Neural crest cell (in vitro differentiated cells): ENCODE measurements at regions not wholly inside any gene's neighbourhood (a gene's known extent, or its start where the extent isn't known, plus 50 kb on each side); places are given as distances from the start of the nearest gene placed in this dataset.

Experiments
- DNase-seq: peaks from one replicate; pipeline ENCODE4 v3.0.0; 2021; ENCODE audit warnings: low read depth, mixed read lengths, low spot score
- H3K27ac Mint-ChIP-seq: one replicate; pipeline ENCODE4 v1.8.0; 2021; ENCODE audit warnings: mild to moderate bottlenecking, mixed read lengths; ENCODE audit not compliant: unreplicated experiment
- H3K27me3 Mint-ChIP-seq: 2 replicates; pipeline ENCODE4 v1.8.0; 2021; ENCODE audit warnings: low read depth, mild to moderate bottlenecking, mixed read lengths
- H3K36me3 Mint-ChIP-seq: 2 replicates; pipeline ENCODE4 v1.8.0; 2021; ENCODE audit warnings: low read depth, mild to moderate bottlenecking, mixed read lengths
- H3K4me1 Mint-ChIP-seq: 2 replicates; pipeline ENCODE4 v1.8.0; 2021; ENCODE audit warnings: mixed read lengths
- H3K4me3 Mint-ChIP-seq: one replicate; pipeline ENCODE4 v1.8.0; 2021; ENCODE audit warnings: mild to moderate bottlenecking, mixed read lengths
- H3K9me3 Mint-ChIP-seq: 2 replicates; pipeline ENCODE4 v1.8.0; 2021; ENCODE audit warnings: mixed read lengths
- CTCF ChIP-seq: fragments of 200-600 bp; sonication (generic); conservative IDR thresholded peaks from 2 replicates; pipeline ENCODE4 v1.5.0; 2021; ENCODE audit warnings: antibody characterized with exemption, mild to moderate bottlenecking

DNA sequence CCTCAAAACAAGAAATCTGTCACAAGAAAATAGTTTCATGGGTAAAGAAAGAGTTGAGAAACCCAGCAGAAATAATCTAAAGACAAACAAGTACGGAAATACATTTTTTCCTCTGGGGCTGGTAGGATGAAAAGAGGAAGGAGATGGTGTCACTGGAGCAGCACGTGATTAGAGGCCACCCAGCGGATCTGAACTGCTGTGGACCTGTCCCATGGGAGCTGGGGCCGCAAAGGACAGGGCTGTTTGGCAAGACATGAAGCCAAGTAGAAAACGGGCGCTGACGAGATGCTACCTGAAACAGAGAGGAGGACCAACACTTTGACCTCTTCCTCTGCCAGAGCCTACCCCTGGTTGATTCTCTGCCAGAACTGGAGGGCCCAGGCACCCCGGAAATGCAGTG is 295.4 kb upstream of the ATP5MC3 start:
- no peak for DNase-seq
- no peaks in the 10 kb centered on the region for H3K9me3 Mint-ChIP-seq
- no peak overlapping the region for H3K27ac Mint-ChIP-seq
- no peaks in the 10 kb centered on the region for H3K36me3 Mint-ChIP-seq
- no peak for TF ChIP-seq CTCF
- no peak overlapping the region for H3K4me3 Mint-ChIP-seq
- H3K27me3 Mint-ChIP-seq: peaks cover 12% of the 10 kb centered on the region
- H3K4me1 Mint-ChIP-seq: peaks cover 10% of the 10 kb centered on the region

- no peak for TF ChIP-seq CTCF
- H3K4me3 Mint-ChIP-seq: no peak overlapping the region
- peaks cover 10% of the 10 kb centered on the region for H3K4me1 Mint-ChIP-seq
- H3K27me3 Mint-ChIP-seq: peaks cover 12% of the 10 kb centered on the region
- no peak for DNase-seq
- H3K36me3 Mint-ChIP-seq: no peaks in the 10 kb centered on the region
- no peak overlapping the region for H3K27ac Mint-ChIP-seq
- H3K9me3 Mint-ChIP-seq: no peaks in the 10 kb centered on the region
These were observed 294.9 kb upstream of the ATP5MC3 start for GRCh38 chr2:175476374-175476773.

GRCh38 chr2:175475130-175475529 is 293.6 kb upstream of the ATP5MC3 start:
- TF ChIP-seq CTCF: no peak
- Mint-ChIP-seq H3K27me3 (peaks cover 12% of the 10 kb centered on the region), H3K4me3 (no peak overlapping the region), H3K27ac (no peak overlapping the region), H3K4me1 (peaks cover 10% of the 10 kb centered on the region), H3K9me3 (no peaks in the 10 kb centered on the region), H3K36me3 (no peaks in the 10 kb centered on the region)
- no peak for DNase-seq

DNA sequence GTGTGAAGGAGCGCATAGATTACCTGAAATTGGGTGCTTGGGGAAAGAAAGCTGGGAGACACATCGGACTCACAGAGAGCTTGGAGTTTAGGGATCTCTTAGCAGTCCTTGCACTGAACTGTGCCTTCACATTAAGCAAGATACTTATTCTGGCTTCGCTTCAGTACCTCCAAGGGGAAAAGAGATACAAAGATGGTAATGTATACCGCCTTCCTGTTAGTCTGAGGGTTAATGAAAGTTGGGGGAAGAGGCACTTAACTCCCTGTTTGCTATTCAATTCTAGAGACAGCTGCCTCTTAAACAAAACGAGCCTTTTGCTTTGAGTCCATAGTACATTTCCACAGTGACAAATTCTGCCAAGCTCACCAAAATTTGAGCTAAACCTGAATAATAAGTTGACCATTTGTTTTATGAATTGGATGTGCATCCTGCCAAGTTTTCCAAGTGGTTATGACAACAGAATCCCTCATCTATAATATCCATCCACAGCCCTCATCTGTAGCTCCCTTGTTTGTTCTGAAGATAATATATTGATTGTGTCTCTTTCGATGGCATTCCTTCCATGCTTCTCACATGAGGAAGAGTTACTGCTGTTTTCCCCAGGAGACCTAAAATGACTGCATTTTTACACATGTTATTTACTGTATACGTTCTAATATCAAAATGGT is 287.1 kb upstream of the ATP5MC3 start:
- H3K4me1 Mint-ChIP-seq: peaks cover 17% of the 10 kb centered on the region
- no peak overlapping the region for H3K27ac Mint-ChIP-seq
- peaks cover 3% of the 10 kb centered on the region for H3K9me3 Mint-ChIP-seq
- H3K4me3 Mint-ChIP-seq: no peak overlapping the region
- no peaks in the 10 kb centered on the region for H3K36me3 Mint-ChIP-seq
- no peaks in the 10 kb centered on the region for H3K27me3 Mint-ChIP-seq
- TF ChIP-seq CTCF: no peak
- DNase-seq: no peak

DNA sequence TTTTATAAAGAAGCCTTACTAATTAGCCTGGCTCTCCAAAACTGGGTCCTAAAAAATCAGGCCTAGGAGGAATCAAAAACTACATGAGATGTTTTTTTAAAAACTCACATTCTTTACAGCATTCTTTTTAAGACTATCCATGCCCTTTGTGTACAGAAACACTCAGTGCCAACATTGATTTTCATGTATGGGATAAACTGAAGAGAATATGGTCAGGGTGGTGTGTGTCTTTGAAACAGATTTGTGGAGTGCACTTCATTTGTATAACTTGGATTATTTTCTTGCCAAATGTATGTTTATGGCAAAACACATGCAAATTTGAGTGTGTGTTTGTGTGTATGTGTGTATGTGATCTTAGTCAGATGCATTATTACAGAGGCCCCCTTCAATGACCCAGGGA is 283.6 kb upstream of the ATP5MC3 start:
- H3K4me1 Mint-ChIP-seq: peaks cover 24% of the 10 kb centered on the region
- H3K36me3 Mint-ChIP-seq: peaks cover 4% of the 10 kb centered on the region
- H3K9me3 Mint-ChIP-seq: peaks cover 7% of the 10 kb centered on the region
- DNase-seq: no peak
- no peak for TF ChIP-seq CTCF
- H3K4me3 Mint-ChIP-seq: no peak overlapping the region
- H3K27me3 Mint-ChIP-seq: no peaks in the 10 kb centered on the region
- no peak overlapping the region for H3K27ac Mint-ChIP-seq

DNA sequence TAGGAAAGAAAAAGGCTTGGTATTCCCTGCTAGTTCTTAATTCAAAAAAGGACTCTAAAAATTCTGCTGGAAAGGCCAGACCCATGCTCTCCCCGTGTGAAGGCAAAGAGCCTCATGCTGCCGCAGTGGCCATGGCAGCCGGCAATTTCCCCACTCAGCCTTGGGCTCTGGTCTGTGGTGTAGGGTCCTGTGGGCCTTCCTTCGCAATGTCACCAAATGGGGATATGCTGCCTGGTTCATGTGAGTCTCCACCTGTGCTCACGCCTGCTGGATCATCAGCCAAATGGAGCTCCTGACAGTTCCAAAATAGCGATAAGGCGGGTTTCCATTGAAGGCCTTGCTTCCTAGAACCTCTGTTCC is 282.8 kb upstream of the ATP5MC3 start:
- H3K9me3 Mint-ChIP-seq: peaks cover 12% of the 10 kb centered on the region
- H3K36me3 Mint-ChIP-seq: peaks cover 7% of the 10 kb centered on the region
- H3K27ac Mint-ChIP-seq: no peak overlapping the region
- peaks cover 21% of the 10 kb centered on the region for H3K4me1 Mint-ChIP-seq
- H3K4me3 Mint-ChIP-seq: no peak overlapping the region
- TF ChIP-seq CTCF: no peak
- no peaks in the 10 kb centered on the region for H3K27me3 Mint-ChIP-seq
- no peak for DNase-seq
